H54 (cell line): ENCODE measurements at regions not wholly inside any gene's neighbourhood (a gene's known extent, or its start where the extent isn't known, plus 50 kb on each side); places are given as distances from the start of the nearest gene placed in this dataset.
"Not testable (repeated sequence)": the region's sequence is repeated elsewhere in the genome, so short reads cannot be mapped to it uniquely, and the experiment has no call there.

Experiments
- DNase-seq: peaks from one replicate; pipeline ENCODE4 v3.0.0; 2011; ENCODE audit warnings: low spot score, mixed read lengths; ENCODE audit not compliant: insufficient read length
- FAIRE-seq: peaks from 3 replicates; lab custom pipeline; 2011; peaks lifted over from hg19 to GRCh38; lab: Jason Lieb, UNC
- POLR2A ChIP-seq: IDR thresholded peaks from 2 replicates; pipeline ENCODE4 v1.6.1; 2011; ENCODE audit warnings: low read depth, mild to moderate bottlenecking, low read length

GRCh38 chr2:95700519-95700918 lies 108.7 kb downstream of the TRIM43 start:
- TF ChIP-seq POLR2A = no peak
- DNase-seq (no peak), FAIRE-seq (no peak)

- TF ChIP-seq POLR2A = no peak
- no peak for DNase-seq
- FAIRE-seq = no peak
Observed at GRCh38 chr2:95702471-95702870, 110.7 kb downstream of the TRIM43 start.

- not testable (repeated sequence) for DNase-seq, FAIRE-seq
Observed at GRCh38 chr2:95707161-95707560, 115.4 kb downstream of the TRIM43 start.

- FAIRE-seq (no peak), DNase-seq (no peak)
- TF ChIP-seq POLR2A = no peak
Observed at GRCh38 chr2:95707837-95708236, 116.0 kb downstream of the TRIM43 start.

- no peak for TF ChIP-seq POLR2A
- FAIRE-seq = no peak
- DNase-seq = no peak
Observed at GRCh38 chr2:95709831-95710230, 118.0 kb downstream of the TRIM43 start.

GRCh38 chr2:95713470-95714177 lies 121.8 kb downstream of the TRIM43 start:
- not testable (repeated sequence) for DNase-seq, FAIRE-seq

- FAIRE-seq, DNase-seq: not testable (repeated sequence)
Observed at GRCh38 chr2:95714398-95714797, 122.6 kb downstream of the TRIM43 start.

- TF ChIP-seq POLR2A = no peak
- DNase-seq = no peak
- no peak for FAIRE-seq
Observed at GRCh38 chr2:95719473-95720060, 127.8 kb downstream of the TRIM43 start.

- FAIRE-seq = no peak
- no peak for TF ChIP-seq POLR2A
- no peak for DNase-seq
Observed at GRCh38 chr2:95721726-95722125, 129.9 kb downstream of the TRIM43 start.

GRCh38 chr2:95722131-95722697 lies 130.4 kb downstream of the TRIM43 start:
- TF ChIP-seq POLR2A = no peak
- DNase-seq (no peak), FAIRE-seq (no peak)

- not testable (repeated sequence) for DNase-seq, FAIRE-seq
Observed at GRCh38 chr2:95723627-95724210, 131.9 kb downstream of the TRIM43 start.

- DNase-seq, FAIRE-seq: not testable (repeated sequence)
Observed at GRCh38 chr2:95725191-95725590, 133.4 kb downstream of the TRIM43 start.

GRCh38 chr2:95725677-95726076 lies 133.9 kb downstream of the TRIM43 start:
- FAIRE-seq = not testable (repeated sequence)
- peak; percentile 16 for DNase-seq

GRCh38 chr2:95727420-95727819 lies 135.6 kb downstream of the TRIM43 start:
- not testable (repeated sequence) for DNase-seq, FAIRE-seq
